GM06990 (cell line): ENCODE measurements at regions not wholly inside any gene's neighbourhood (a gene's known extent, or its start where the extent isn't known, plus 50 kb on each side); places are given as distances from the start of the nearest gene placed in this dataset.

Experiments used
- DNase-seq: peaks from one replicate; pipeline ENCODE4 v3.0.0-alpha.2; 2011; ENCODE audit not compliant: insufficient read length; ENCODE audit errors: extremely low read depth
- H3K27me3 ChIP-seq: replicated peaks from 2 replicates; pipeline ENCODE4 v1.6.0; 2011; ENCODE audit warnings: low read length; ENCODE audit not compliant: control insufficient read depth, insufficient read depth
- H3K36me3 ChIP-seq: 2 replicates; pipeline ENCODE4 v1.5.1; 2011; ENCODE audit warnings: low read length; ENCODE audit not compliant: control insufficient read depth, insufficient read depth
- H3K4me3 ChIP-seq: replicated peaks from 2 replicates; pipeline ENCODE4 v1.5.1; 2011; ENCODE audit warnings: low read depth, mild to moderate bottlenecking, control low read depth, low read length
- CTCF ChIP-seq: IDR thresholded peaks from 2 replicates; pipeline ENCODE4 v1.5.1; 2011; ENCODE audit warnings: low read length, control low read depth, mild to moderate bottlenecking, inconsistent platforms; ENCODE audit not compliant: insufficient read depth, poor library complexity, severe bottlenecking

GRCh38 chr9:79477955-79478771 is 93.6 kb upstream of the TLE4 start:
- Histone ChIP-seq H3K27me3 (no peaks in the 10 kb centered on the region), H3K36me3 (no peaks in the 10 kb centered on the region), H3K4me3 (no peak overlapping the region)
- DNase-seq, result peak; percentile 1
- TF ChIP-seq CTCF, result peak; percentile 67

- Histone ChIP-seq H3K4me3 (no peak overlapping the region), H3K36me3 (no peaks in the 10 kb centered on the region), H3K27me3 (no peaks in the 10 kb centered on the region)
- DNase-seq, result no peak
- TF ChIP-seq CTCF, result no peak
Observed at GRCh38 chr9:79480639-79481038, 91.1 kb upstream of the TLE4 start.

- H3K36me3 ChIP-seq, result no peaks in the 10 kb centered on the region
- no peak overlapping the region for H3K4me3 ChIP-seq
- no peak for TF ChIP-seq CTCF
- no peaks in the 10 kb centered on the region for H3K27me3 ChIP-seq
- no peak for DNase-seq
Observed at GRCh38 chr9:79481846-79482477, 89.8 kb upstream of the TLE4 start.

- DNase-seq, result no peak
- TF ChIP-seq CTCF, result no peak
Observed at GRCh38 chr9:79485258-79485657, 86.5 kb upstream of the TLE4 start.

GRCh38 chr9:79489261-79490000 is 82.3 kb upstream of the TLE4 start:
- Histone ChIP-seq H3K36me3 (no peaks in the 10 kb centered on the region), H3K27me3 (no peaks in the 10 kb centered on the region), H3K4me3 (no peak overlapping the region)
- TF ChIP-seq CTCF, result no peak
- DNase-seq, result no peak

More at GRCh38 chr9:79485258-79485657, 86.5 kb upstream of the TLE4 start:
- Histone ChIP-seq H3K27me3 (no peaks in the 10 kb centered on the region), H3K36me3 (no peaks in the 10 kb centered on the region), H3K4me3 (no peak overlapping the region)
